ENCODE measurements at regions not wholly inside any gene's neighbourhood (a gene's known extent, or its start where the extent isn't known, plus 50 kb on each side); places are given as distances from the start of the nearest gene placed in this dataset.

DNA sequence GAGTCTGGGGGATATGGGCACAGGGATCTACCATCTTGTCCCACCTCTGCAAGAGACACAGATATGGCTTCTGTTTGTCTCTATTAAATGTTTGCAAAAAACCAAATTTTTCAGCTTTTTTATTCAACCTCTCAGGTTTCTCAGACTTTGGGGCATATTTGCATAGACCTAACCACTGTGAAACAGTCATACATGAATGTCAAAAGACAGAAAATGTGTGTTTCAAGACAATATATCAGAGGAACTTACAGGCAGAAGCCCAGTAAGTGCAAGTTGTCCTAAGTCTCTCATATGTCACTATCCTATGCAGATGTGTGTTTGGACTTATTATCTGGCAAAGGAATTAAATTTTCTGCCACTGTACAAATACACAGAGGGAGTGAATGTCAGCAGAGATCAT is 951.2 kb downstream of the PCDH18 start:
- TF ChIP-seq, protein P1, sequence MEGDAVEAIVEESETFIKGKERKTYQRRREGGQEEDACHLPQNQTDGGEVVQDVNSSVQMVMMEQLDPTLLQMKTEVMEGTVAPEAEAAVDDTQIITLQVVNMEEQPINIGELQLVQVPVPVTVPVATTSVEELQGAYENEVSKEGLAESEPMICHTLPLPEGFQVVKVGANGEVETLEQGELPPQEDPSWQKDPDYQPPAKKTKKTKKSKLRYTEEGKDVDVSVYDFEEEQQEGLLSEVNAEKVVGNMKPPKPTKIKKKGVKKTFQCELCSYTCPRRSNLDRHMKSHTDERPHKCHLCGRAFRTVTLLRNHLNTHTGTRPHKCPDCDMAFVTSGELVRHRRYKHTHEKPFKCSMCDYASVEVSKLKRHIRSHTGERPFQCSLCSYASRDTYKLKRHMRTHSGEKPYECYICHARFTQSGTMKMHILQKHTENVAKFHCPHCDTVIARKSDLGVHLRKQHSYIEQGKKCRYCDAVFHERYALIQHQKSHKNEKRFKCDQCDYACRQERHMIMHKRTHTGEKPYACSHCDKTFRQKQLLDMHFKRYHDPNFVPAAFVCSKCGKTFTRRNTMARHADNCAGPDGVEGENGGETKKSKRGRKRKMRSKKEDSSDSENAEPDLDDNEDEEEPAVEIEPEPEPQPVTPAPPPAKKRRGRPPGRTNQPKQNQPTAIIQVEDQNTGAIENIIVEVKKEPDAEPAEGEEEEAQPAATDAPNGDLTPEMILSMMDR (IDR thresholded peaks at IDR 0.05), result no peak
- TF ChIP-seq POLR2A (IDR thresholded peaks at IDR 0.05), result no peak
- no peak for DNase-seq
- no peak overlapping the region for H3K4me3 ChIP-seq
- no peak overlapping the region for H3K27ac ChIP-seq
- H3K9me3 ChIP-seq, result no peaks in the 10 kb centered on the region
- no peaks in the 10 kb centered on the region for H3K27me3 ChIP-seq
- no peaks in the 10 kb centered on the region for H3K4me1 ChIP-seq
- intact Hi-C loops (cut with DNase I; ENCODE audit: low total_unique reads), result no loop called here
- no peaks in the 10 kb centered on the region for H3K36me3 ChIP-seq

DNA sequence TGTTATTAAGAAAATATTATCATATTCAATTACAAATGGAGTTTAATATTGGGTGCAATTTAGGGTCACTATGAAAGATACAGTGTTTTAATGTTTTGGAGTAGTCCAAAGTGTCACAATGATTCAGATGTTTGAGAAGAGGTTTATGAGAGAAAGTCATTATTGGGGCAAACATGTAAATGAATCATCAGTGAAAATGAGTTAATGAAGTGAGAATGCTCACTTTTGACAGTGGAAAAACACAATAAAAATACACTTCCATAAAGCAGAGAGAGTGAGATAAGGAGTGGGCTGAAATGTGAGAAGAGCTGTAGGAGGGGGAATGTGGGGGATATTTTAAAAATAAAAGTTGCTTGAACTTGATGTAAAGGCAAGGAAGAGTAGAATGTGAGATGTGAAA is 957.1 kb downstream of the PCDH18 start:
- H3K9me3 ChIP-seq, result no peaks in the 10 kb centered on the region
- intact Hi-C loops (cut with DNase I; ENCODE audit: low total_unique reads), result no loop called here
- no peak overlapping the region for H3K27ac ChIP-seq
- H3K36me3 ChIP-seq, result no peaks in the 10 kb centered on the region
- TF ChIP-seq, protein P1 (IDR thresholded peaks at IDR 0.05), result no peak
- TF ChIP-seq POLR2AphosphoS5 (IDR thresholded peaks at IDR 0.05) (no peak), EP300 (IDR thresholded peaks at IDR 0.05) (no peak), POLR2A (IDR thresholded peaks at IDR 0.05) (no peak)
- DNase-seq, result no peak
- H3K4me1 ChIP-seq, result no peaks in the 10 kb centered on the region
- no peak overlapping the region for H3K4me3 ChIP-seq
- no peaks in the 10 kb centered on the region for H3K27me3 ChIP-seq

DNA sequence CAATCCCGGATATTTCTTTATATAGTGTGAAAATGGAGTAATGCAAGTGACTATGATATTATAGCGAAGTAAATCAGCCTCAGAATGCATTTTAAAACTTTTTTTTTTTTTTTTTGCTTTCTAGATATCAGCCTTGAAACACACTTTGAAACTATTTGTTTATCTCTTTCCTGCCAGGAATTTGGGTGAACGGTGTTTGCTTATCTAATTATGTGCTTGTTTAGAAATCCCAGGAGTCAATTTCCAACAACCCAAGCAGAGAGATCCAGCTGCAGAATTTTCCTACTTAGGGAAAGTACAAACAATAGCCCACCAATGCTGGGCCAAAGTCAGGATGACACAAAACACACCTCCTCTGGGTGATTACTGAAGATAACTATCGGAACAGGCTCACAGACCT is 958.8 kb downstream of the PCDH18 start:
- no peak overlapping the region for H3K4me3 ChIP-seq
- H3K36me3 ChIP-seq, result no peaks in the 10 kb centered on the region
- DNase-seq, result no peak
- H3K27ac ChIP-seq, result no peak overlapping the region
- no peaks in the 10 kb centered on the region for H3K9me3 ChIP-seq
- H3K4me1 ChIP-seq, result no peaks in the 10 kb centered on the region
- intact Hi-C loops (cut with DNase I; ENCODE audit: low total_unique reads), result no loop called here
- TF ChIP-seq EP300 (IDR thresholded peaks at IDR 0.05) (no peak), POLR2AphosphoS5 (IDR thresholded peaks at IDR 0.05) (no peak)
- TF ChIP-seq, protein P1 (IDR thresholded peaks at IDR 0.05), result no peak
- no peaks in the 10 kb centered on the region for H3K27me3 ChIP-seq
- WGBS, 5 donors, result 49 to 54% (median 52%) methylated on average over 4 of the region's 4 CpGs

DNA sequence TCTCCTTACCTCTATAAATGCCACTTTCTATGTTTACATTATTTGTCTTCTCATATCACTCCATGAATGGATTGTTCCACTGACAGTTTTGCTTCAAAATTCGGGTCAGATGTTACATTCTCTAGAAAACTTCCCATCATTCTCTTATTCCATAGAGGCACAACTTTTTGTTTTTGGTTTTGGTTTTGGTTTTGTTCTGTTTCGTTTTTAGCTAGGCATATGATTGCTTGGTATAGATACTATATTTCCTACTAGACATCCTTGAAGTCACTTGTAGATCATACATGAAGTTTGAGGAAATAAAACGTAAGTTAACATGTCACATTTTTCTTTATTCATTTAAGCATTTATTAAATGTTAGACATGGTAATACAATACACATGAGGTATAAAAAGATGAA is 961.0 kb downstream of the PCDH18 start:
- WGBS, 5 donors, result 55 to 69% (median 66%) methylated on average over 3 of the region's 3 CpGs

More for the DNA sequence above, 961.0 kb downstream of the PCDH18 start:
- DNase-seq, result no peak
- no peak overlapping the region for H3K27ac ChIP-seq
- H3K9me3 ChIP-seq, result no peaks in the 10 kb centered on the region
- no peak overlapping the region for H3K4me3 ChIP-seq
- TF ChIP-seq, protein P1 (IDR thresholded peaks at IDR 0.05), result no peak
- no peak for TF ChIP-seq POLR2AphosphoS5 (IDR thresholded peaks at IDR 0.05)
- no peaks in the 10 kb centered on the region for H3K27me3 ChIP-seq
- no peaks in the 10 kb centered on the region for H3K36me3 ChIP-seq
- intact Hi-C loops (cut with DNase I; ENCODE audit: low total_unique reads), result no loop called here
- H3K4me1 ChIP-seq, result no peaks in the 10 kb centered on the region

All from stomach (tissue), 8 donors.